ENCODE measurements at regions not wholly inside any gene's neighbourhood (a gene's known extent, or its start where the extent isn't known, plus 50 kb on each side); places are given as distances from the start of the nearest gene placed in this dataset.
"Not testable (repeated sequence)": the region's sequence is repeated elsewhere in the genome, so short reads cannot be mapped to it uniquely, and the experiment has no call there.

GRCh38 chr9:108393481-108394001 lies 462.2 kb downstream of the ACTL7B start:
- not testable (repeated sequence) for DNase-seq

- DNase-seq = no peak
Measured at GRCh38 chr9:108392877-108393276, 462.9 kb downstream of the ACTL7B start.

GRCh38 chr9:108389056-108389455 lies 466.7 kb downstream of the ACTL7B start:
- no peak for DNase-seq

- no peak for DNase-seq
Measured at GRCh38 chr9:108386859-108387384, 468.9 kb downstream of the ACTL7B start.

GRCh38 chr9:108386032-108386431 lies 469.8 kb downstream of the ACTL7B start:
- no peak for DNase-seq

GRCh38 chr9:108383796-108384195 lies 472.0 kb downstream of the ACTL7B start:
- DNase-seq = no peak

- no peak for DNase-seq
Measured at GRCh38 chr9:108382310-108382709, 473.5 kb downstream of the ACTL7B start.

GRCh38 chr9:108377881-108378280 lies 477.9 kb downstream of the ACTL7B start:
- DNase-seq = no peak

GRCh38 chr9:108377382-108377781 lies 478.4 kb downstream of the ACTL7B start:
- DNase-seq = no peak

- no peak for DNase-seq
Measured at GRCh38 chr9:108376140-108376539, 479.6 kb downstream of the ACTL7B start.

- DNase-seq = no peak
Measured at GRCh38 chr9:108374626-108375025, 481.2 kb downstream of the ACTL7B start.

- no peak for DNase-seq
Measured at GRCh38 chr9:108367188-108367587, 488.6 kb downstream of the ACTL7B start.

- DNase-seq = no peak
Measured at GRCh38 chr9:108363311-108363710, 492.5 kb downstream of the ACTL7B start.

- no peak for DNase-seq
Measured at GRCh38 chr9:108360304-108360703, 495.5 kb downstream of the ACTL7B start.

GRCh38 chr9:108356806-108357205 lies 499.0 kb downstream of the ACTL7B start:
- no peak for DNase-seq

- no peak for DNase-seq
Measured at GRCh38 chr9:108351571-108351970, 504.2 kb downstream of the ACTL7B start.

- DNase-seq = no peak
Measured at GRCh38 chr9:108347463-108348188, 508.2 kb downstream of the ACTL7B start.

GRCh38 chr9:108345826-108346225 lies 510.0 kb downstream of the ACTL7B start:
- no peak for DNase-seq

- no peak for DNase-seq
Measured at GRCh38 chr9:108339251-108339650, 516.5 kb downstream of the ACTL7B start.

- DNase-seq = no peak
Measured at GRCh38 chr9:108336575-108336974, 519.2 kb downstream of the ACTL7B start.

- no peak for DNase-seq
Measured at GRCh38 chr9:108333530-108333983, 522.2 kb downstream of the ACTL7B start.

GRCh38 chr9:108331596-108331995 lies 524.2 kb downstream of the ACTL7B start:
- DNase-seq = no peak

GRCh38 chr9:108325406-108325805 lies 530.4 kb downstream of the ACTL7B start:
- DNase-seq = no peak

GRCh38 chr9:108323615-108324014 lies 532.2 kb downstream of the ACTL7B start:
- DNase-seq = no peak
